Islet of Langerhans (tissue), 1 donor: ENCODE measurements at regions not wholly inside any gene's neighbourhood (a gene's known extent, or its start where the extent isn't known, plus 50 kb on each side); places are given as distances from the start of the nearest gene placed in this dataset.
"Not testable (repeated sequence)": the region's sequence is repeated elsewhere in the genome, so short reads cannot be mapped to it uniquely, and the experiment has no call there.

Source experiments
- FAIRE-seq: peaks from one replicate; lab custom pipeline; 2011; peaks lifted over from hg19 to GRCh38; lab: Jason Lieb, UNC

DNA sequence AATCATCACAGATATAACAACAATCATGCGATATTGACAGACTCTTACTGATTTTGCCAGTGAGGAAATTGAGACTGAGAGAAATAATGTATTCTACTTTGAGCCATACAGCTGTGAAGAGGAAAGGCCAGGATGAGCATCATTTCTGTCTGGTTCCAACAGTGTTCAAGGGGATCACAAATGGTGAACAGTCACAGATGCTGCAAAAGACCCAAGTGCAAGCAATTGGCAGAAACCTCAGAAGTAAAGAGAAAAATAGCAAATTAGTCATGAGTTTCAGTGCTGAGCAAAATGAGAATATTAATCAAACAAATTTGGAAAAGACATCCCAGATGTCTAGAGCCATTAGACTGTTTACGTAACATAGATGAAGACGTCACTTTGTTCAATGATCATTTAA lies 114.1 kb downstream of the RAB38 start:
- no peak for FAIRE-seq

DNA sequence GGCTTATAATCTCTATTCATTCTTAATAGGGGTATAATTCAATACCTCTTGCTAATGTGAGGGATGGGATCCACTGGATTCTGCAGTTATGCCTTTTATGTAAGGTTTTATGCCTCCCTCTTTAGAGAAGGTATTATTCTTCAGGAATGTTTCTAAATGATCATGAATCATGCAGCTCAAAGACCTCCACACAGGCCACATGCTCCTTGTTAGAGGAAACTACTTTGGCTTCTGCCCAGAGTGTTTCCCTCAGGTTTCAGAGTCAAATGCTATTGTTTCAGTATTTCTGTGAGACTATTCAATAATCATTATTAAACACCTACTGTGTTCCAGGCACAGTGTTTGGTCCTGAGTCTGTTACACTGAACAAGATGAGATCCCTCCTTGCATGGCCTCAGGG lies 115.9 kb downstream of the RAB38 start:
- no peak for FAIRE-seq

DNA sequence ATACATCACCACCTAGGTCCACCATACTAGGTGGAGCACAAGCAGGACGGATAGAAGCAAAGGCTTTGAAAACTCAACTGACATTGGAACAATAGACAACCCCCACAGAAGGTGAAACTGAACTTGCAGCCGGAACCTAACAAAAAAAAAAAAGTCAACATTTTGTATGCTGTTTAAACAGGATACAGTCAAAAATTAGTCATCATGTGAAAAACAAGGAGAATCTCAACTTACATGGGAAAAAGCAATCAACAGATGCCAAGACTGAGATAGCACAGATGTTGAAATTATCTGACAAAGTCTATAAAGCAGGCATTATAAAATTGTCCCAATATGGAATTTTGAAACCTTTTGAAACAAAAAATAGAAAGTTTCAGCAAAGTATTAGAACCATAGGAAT lies 123.8 kb downstream of the RAB38 start:
- FAIRE-seq, result no peak

DNA sequence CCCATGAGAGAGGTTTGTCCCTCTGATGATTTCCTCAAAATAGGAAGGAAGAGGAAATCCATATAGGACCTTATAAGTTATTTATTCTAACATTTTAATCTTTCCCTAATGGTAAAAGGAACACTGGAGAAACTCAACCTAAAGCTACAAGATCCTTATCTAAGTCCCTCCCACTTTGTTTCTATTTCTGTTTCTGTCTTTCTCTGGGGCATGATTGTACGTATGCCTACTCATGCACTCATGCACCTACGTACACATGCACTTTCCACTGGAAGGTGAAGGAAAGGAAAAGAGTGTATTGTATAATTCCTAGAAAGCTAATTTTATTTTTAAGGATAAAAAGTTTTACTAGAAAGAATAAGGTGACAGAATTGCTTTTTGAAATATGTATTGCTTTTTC lies 125.0 kb downstream of the RAB38 start:
- no peak for FAIRE-seq

DNA sequence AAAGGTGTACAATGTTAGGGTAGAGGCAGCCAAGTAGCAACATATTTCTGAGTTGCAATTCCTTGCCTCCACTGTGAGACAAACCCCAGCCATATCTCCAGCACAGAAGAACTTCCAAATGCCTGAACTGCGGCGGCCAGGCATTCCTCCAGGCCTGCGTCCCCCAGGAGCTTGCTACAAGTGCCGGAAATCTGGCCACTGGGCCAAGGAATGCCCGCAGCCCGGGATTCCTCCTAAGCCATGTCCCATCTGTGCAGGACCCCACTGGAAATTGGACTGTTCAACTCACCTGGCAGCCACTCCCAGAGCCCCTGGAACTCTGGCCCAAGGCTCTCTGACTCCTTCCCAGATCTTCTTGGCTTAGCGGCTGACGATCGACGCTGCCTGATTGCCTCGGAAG lies 130.0 kb downstream of the RAB38 start:
- not testable (repeated sequence) for FAIRE-seq

DNA sequence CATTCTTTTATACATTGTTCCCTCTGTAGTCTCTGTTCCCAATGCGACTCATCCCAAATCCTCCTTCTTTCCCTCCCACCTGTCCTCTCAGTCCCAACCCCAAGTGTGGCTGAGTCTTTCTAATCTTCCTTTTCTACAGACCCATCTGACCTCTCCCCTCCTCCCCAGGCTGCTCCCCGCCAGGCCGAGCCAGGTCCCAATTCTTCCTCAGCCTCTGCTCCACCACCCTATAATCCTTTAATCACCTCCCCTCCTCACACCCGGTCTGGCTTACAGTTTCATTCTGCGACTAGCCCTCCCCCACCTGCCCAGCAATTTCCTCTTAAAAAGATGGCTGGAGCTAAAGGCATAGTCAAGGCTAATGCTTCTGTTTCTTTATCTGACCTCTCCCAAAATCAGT lies 130.6 kb downstream of the RAB38 start:
- FAIRE-seq, result not testable (repeated sequence)

DNA sequence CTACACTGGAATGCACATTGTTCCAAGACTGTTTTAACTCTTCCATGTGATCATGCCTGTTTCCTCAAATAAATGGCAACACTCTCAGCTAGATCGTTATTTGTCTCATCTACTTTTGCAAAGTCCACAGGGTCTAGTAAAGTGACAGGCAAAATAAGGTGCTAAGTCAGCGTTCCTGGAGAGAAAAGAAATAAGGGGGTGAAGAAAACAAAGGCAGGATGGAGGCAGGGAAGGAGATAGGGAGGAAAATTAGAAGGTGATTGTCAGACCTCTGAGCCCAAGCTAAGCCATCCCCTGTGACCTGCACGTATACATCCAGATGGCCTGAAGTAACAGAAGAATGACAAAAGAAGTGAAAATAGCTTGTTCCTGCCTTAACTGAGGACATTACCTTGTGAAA lies 132.1 kb downstream of the RAB38 start:
- FAIRE-seq, result no peak

DNA sequence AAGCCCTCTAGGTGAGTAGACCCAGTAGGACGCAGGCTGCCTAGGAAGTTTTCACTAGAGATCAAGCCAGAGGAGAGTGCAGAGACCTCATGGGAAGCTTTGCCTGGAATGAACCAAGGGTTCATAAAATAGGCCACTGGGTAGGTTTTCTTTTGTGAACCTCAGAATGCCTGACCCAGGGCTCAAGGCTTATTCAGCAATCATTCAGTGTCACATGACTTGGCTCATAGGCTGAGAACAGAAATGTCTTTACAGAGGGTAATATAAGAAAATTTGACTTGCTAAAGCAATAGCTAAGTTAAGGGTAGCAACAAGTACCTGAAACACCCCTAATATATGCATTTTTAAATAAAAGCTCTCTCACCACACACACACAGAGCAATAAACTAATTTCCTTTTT lies 132.6 kb downstream of the RAB38 start:
- no peak for FAIRE-seq

DNA sequence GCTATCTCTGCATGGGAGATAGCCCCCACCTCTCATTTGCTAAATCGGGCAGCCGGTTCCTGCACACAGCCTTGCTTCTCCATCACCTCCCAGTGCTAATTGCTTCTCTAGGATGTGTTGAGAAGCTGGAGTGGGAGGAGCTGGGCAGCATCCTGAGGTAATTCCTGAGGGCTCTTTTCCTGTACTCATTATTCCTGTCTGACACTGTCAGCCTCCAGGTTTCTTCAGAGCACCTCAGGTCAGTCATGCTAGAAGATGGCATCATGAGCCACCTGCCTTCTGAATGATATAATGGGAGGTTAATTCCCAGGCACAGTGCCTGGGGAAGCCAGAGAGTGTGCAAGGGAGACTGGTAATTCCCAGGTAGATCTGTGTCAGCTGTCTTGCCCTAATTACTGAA lies 133.0 kb downstream of the RAB38 start:
- no peak for FAIRE-seq

DNA sequence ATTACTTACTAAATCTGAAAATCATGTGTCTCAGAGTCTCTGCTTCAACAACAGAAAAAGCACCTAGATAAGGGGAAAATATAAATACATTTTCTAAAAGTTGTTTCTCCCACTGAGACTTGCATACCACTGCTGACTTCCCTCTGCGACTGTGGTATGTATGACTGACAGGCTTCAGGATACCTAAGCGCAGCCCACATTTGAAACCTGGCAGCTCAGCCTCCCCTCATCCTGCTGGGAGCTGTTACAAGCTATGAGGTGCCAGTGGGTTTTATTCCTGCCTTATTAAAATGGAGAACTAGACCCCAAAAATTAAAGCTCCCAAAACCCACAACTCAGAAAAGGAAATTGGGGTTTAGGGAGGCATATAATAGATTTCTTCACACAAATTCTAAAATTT lies 133.6 kb downstream of the RAB38 start:
- no peak for FAIRE-seq

DNA sequence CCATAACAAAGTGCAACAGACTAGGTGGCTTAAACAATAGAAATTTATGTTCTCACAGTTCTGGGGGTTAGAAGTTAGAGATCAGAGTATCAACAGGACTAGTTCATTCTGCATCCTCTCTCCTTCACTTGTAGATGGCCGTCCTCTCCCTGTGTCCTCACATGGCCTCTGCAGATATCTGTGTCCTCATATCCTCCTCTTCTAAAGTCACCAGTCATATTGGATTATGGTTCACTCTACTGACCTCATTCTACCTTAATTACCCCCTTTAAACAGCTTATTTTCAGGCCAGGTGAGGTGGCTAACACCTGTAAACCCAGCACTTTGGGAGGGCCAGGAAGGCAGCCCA lies 135.1 kb downstream of the RAB38 start:
- FAIRE-seq, result no peak

DNA sequence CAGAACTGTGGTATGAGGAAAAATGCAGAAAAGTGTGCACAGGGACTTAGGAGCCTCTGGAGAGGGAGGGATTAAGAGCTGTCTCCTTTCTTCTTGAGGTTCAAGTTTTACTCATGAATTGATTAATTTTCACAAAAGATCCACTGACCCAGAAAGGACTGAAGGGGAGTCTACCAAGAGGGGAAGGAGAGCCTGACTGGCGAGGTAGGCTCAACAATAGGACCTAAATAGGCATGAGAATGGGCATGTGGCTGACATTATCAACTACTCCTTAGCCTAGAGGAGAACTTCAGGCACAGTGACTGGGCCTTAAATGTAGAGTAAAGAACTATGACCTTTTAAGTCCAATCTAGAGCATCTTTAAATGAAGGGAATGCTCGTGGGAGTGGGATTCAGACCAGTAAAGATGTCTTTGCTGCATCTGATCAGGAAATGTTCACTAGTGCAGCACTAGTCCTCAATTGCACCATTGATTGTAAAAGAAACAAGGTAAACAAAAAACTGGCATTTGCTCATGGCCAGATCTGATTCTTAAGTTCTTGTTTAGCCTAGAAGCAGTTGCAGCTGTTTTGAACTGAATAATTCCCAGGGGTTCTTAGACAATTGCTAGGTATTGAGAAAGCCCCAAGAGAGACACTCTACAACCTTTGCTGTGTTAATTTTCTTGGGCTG lies 135.6 kb downstream of the RAB38 start:
- FAIRE-seq, result no peak

DNA sequence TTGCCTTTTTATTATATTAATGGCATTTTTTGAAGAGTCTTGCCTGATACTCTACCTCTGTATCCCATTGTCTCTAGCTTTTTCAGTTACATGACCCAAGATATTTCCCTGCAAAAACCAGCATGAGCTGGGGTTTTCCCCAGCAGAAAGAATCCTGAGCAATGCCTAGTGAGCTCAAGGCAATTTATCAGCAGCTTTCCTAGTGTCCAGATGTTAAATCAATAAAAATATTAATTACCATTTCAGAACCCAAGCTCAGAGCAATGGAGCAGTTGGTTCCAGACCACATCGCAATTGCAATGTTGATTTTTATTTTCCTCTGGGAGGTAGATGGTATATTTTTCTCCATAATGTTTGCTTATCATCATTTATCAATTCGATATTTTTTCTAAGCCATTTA lies 137.2 kb downstream of the RAB38 start:
- no peak for FAIRE-seq

DNA sequence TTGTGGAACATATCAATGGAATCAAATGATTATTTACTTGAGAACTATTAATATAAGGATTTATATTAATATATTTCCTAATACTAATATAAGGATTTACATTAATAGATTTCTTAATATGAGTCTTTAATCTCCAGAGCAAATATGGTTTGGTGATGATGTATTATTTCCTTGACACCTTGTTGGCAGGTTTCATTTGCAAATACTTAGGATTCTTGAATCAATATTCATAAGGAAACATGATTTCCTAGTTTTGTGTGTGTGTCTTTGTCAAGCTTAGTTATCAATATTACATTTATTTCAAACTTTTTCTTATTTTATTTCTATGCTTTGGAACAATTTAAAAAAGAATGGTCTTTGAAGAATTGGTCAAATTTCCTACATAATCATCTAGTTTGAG lies 138.5 kb downstream of the RAB38 start:
- peak; percentile 36 for FAIRE-seq

DNA sequence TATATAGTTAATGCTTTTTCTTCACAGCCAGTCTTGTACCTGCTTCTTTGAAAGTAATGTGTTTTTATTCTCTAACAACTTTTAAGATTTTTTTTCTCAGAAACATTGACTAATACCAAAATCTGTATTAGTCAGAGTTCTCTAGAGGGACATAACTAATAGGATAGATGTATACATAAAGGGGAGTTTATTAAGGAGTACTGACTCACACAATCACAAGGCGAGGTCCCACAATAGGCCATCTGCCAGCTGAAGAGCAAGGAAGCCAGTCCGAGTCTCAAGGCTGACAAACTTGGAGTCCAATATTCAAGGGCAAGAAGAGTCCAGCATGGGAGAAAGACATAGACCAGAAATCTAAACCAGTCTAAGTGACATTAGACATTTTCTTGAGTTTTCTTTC lies 140.0 kb downstream of the RAB38 start:
- FAIRE-seq, result no peak

DNA sequence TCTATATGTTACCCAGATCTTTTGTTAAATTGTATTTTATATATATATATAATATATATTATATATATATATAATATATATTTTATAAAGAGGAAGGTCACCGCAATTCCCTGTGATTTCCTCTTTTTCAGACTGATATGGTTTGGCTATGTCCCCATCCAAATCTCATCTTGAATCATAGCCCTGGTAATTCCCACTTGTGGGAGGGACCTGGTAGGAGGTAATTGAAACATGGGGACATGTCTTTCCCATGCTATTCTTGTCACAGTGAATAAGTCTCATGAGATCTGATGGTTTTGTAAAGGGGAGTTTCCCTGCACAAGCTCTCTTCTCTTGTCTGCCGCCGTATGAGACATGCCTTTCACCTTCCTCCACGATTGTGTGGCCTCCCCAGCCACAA lies 157.6 kb downstream of the RAB38 start:
- no peak for FAIRE-seq

DNA sequence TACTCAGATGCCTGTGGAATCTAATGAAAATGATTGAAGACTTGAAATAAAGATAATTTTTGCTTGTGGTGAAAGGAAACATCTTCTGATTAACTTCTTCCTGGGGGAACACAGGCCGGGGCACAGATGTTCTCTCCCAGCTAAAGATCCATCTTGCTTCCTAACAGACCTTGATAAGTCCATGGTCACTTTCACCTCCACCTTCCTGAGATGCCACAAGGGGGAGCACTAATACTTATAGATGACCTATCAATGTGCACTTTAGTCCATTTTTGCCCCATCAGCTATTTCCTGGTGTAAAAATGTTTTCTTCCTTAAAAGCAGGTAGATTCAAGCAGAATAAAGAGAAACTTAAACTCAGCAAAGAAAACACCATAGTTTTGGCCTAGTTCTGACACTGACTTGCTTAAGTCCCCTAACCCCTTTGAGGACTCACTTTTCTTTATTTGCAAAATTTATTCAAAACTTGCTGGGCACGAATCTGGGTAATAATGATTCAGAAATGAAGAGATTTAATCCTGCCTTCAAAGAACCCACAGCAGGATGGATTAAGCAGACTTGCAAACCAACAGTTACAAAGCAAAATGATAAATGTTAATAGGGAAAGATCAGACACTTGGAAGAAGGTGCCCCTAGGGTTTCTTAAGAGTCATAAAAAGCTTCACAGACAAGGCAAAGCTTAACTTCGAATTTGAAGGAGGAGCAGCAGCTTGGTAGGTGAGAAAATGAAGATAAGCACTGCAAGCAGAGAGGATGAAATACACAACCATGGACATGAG lies 158.7 kb downstream of the RAB38 start:
- FAIRE-seq, result peak; percentile 97

DNA sequence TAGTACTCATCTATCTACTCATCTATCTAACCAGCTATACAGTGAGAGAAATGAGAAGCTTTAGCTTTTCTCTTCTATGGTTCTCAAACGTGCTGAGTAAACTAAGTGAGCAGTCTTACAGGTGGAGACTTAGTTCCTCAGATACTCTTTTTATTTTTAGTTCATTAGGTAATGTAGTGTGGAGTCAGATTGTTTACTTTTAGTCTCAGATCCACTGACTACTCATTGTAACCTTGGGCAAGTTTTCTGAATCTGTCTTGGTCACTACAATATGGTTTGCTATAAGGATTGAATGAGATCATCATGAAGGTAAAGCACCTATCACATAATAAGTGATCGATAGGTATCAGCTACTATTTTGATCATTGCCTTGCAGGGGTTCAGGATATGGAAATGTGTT lies 160.1 kb downstream of the RAB38 start:
- FAIRE-seq, result peak; percentile 47

DNA sequence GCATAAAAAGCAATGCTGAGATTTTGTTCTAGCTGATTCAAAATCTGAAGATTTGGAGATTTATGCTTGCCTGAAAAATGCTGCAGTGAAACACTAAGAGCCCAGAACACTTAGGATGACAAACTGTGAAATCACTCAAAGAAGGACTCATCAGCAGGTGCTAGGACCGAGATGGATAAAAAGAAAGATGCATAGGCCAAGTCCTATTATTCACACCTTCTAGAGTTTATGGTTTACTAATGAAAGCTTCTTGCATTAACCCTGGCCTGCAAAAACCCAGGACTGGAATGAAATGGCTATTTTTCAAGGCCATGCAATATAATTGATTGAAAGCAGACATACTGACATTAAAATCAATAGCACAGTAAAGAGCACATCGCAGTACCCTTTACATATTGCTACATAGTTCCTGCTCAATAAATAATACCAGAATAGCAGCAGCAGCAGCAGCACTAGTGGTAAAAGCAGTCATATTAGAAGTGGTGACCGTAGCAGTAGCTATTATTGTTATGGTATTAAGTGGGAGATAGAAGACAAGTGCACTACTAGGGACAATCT lies 161.7 kb downstream of the RAB38 start:
- no peak for FAIRE-seq

DNA sequence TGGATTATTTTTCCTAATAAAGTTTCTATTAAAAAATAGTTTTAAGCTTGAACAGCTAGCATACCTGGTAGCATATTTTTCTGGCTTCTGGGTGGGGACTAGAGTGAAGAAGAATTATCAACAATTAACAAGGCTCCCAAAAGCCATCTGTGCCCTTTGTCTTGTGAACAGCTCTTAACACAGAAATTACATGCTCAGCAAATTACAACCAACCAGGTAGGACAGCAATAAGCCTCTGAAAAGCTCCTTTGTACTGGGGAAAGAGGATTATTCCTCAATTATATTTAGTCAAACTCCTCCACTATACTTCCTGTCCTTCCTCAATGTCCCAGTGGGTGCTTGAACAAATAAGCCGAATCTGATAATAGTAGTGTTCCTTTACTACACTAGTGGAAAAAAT lies 162.8 kb downstream of the RAB38 start:
- no peak for FAIRE-seq

DNA sequence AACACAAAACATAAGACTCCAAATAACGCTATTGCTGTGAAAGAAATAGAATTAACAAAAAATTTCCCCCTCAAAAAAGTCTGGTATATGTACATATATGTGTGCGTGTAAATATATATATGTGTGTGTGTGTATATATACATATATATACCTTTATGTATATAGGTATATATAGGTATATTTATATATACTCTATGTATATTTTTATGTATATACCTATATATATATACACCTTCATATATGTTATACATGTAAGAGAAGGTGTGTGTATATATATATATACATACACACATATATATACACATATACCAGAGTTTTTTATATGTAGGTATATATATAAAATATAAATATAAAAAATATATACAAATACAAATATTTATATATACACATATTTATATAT lies 199.2 kb downstream of the RAB38 start:
- FAIRE-seq, result no peak

DNA sequence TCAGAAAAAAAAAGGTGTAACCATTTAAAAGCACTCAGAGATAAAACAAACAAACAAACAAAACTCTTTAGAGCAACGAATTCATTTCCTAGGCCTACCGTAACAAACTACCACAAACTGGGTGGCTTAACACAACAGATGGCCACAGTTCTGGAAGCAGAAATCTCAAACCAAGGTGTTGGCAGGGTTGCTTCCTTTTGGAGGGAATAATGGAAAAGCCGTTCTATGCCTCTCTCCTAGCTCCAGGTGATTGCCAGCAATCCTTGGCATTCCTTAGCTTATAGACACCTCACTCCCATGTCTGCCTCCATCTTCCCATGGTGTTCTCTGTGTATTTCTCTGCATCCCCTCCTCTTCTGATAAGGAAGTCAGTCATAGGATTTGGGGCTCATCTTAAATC lies 200.4 kb downstream of the RAB38 start:
- no peak for FAIRE-seq

DNA sequence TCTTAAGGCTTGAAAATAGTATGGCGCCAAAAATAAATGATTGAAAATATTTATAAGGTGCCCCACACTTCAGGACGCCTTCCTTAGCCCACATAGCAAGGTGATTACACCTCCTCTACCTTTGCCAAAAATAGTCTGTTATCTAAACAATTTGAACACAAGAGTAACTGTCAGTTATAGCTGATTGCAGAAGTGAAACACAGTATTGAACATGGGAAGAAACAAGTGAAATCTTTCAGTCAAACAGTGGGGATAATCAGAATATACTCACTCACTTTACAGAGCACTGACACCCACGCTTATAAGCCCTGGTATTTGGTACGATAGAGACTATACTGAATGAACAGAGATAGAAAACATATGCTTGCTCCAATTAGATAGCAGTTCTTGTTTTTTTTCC lies 203.1 kb downstream of the RAB38 start:
- no peak for FAIRE-seq

DNA sequence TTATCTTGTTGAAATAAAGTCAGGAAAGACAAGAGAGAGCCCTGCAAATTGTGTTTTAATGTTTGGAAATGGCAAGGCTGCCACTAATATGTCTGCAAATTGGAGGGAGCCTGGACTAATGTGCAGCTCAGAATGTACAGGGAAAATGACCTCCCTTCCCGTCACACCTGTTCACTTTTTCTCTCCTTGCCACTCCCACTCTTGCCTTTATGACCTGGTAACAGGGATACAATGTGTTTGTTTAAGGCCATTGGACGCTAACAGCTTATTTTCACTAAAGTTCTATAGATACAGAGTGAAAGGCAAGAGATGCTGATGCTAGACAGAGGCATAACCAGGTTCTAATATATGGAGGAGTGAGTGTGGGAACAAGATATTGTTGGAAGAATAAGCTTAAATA lies 203.9 kb downstream of the RAB38 start:
- FAIRE-seq, result no peak
